Prostate gland (tissue), 2 donors: ENCODE measurements at regions not wholly inside any gene's neighbourhood (a gene's known extent, or its start where the extent isn't known, plus 50 kb on each side); places are given as distances from the start of the nearest gene placed in this dataset.

Experiments used
- CTCF ChIP-seq, 4 experiments: fragments of 200-600 bp in 2 of 4; fragments of 450-650 bp in 2 of 4; sonication (generic) in 2 of 4; IDR thresholded peaks; 1 replicate in 3 of 4; 2 replicates in 1 of 4; pipeline ENCODE4 v1.5.1; 2016 to 2019; ENCODE audit warnings: antibody characterized with exemption in 4 of 4, mild to moderate bottlenecking in 2 of 4, moderate library complexity in 2 of 4
- POLR2A ChIP-seq: fragments of 450-650 bp; IDR thresholded peaks from one replicate; pipeline ENCODE4 v1.6.1; 2016; ENCODE audit warnings: antibody characterized with exemption, mild to moderate bottlenecking

- TF ChIP-seq CTCF (IDR thresholded peaks at IDR 0.05), result no peak
- TF ChIP-seq POLR2A, result no peak
Observed at GRCh38 chr1:13892671-13893325, 192.8 kb downstream of the PRDM2 start.
